MM.1S (cell line): ENCODE measurements at regions not wholly inside any gene's neighbourhood (a gene's known extent, or its start where the extent isn't known, plus 50 kb on each side); places are given as distances from the start of the nearest gene placed in this dataset.

Experiments
- EZH2 ChIP-seq: fragments of 300-600 bp; sonication (generic); optimal IDR thresholded peaks from 2 replicates; pipeline ENCODE3; 2017; ENCODE audit warnings: low read depth, mild to moderate bottlenecking, antibody characterized with exemption, low read length, mixed read lengths
- EZH2phosphoT487 ChIP-seq: fragments of 300-600 bp; sonication (generic); IDR thresholded peaks from 2 replicates; pipeline ENCODE4 v1.6.1; 2018; ENCODE audit warnings: antibody characterized with exemption, low read length
- TF ChIP-seq, protein P1 (sequence below): fragments of 300-600 bp; sonication (generic); IDR thresholded peaks from 2 replicates; pipeline ENCODE4 v1.5.1; 2016; ENCODE audit warnings: antibody characterized with exemption, low read length, mixed read lengths

DNA sequence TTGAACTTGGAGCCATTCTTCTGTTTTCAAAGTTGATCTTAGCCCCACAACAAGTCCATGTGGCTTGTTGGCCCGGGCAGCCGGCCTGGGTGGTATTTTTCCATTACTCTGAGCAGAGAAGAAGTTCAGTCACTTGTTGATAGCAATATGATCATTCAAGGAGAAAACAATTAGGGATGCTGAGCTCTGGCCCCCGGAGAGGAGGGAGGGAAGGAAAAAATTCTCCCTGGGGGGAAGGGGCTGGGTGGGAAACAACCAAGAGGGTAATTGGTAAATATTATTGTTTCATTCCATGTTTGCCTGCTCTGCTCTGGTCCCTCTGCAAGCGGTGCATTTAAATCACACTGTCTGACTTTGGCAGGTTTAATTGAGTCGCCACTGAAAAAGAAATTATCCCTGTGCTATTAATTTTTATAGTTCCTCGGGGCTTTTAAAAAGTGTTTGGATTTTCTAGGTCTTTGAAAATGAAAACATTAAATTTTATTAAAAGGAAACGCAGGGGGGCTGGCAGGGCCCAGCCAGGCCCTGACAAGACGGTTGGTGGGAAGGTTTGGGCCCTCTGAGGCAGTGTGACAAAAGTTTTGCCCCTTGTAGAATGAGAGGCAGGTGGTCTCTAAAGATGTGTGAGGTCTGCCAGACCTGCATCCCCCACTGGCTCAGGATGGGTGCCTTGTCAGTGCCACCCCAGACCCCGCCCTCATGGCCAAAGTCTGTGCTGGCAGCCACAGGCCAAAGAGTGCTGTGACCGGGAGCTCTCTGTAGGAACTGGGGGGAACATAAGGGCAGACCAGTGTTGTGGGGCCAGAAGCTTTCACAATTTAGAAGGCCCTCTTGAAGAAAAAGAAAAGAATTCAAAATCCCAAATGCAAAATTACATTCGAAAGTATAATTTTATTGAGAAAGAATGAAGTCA, 52.5 kb upstream of the SLC14A2 start:
- TF ChIP-seq, protein P1, sequence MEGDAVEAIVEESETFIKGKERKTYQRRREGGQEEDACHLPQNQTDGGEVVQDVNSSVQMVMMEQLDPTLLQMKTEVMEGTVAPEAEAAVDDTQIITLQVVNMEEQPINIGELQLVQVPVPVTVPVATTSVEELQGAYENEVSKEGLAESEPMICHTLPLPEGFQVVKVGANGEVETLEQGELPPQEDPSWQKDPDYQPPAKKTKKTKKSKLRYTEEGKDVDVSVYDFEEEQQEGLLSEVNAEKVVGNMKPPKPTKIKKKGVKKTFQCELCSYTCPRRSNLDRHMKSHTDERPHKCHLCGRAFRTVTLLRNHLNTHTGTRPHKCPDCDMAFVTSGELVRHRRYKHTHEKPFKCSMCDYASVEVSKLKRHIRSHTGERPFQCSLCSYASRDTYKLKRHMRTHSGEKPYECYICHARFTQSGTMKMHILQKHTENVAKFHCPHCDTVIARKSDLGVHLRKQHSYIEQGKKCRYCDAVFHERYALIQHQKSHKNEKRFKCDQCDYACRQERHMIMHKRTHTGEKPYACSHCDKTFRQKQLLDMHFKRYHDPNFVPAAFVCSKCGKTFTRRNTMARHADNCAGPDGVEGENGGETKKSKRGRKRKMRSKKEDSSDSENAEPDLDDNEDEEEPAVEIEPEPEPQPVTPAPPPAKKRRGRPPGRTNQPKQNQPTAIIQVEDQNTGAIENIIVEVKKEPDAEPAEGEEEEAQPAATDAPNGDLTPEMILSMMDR: no peak
- TF ChIP-seq EZH2 (no peak), EZH2phosphoT487 (no peak)
